Mesenchymal stem cell (in vitro differentiated cells and primary cell): ENCODE measurements at regions not wholly inside any gene's neighbourhood (a gene's known extent, or its start where the extent isn't known, plus 50 kb on each side); places are given as distances from the start of the nearest gene placed in this dataset.

Experiments used
- DNase-seq: peaks from one replicate; pipeline ENCODE4 v3.0.0-alpha.2; 2013
- H2AFZ ChIP-seq: one replicate; pipeline ENCODE4 v1.6.1; 2013; ENCODE audit warnings: low read depth, mild to moderate bottlenecking, control low read depth, inconsistent platforms, low read length, moderate library complexity
- H2AK5ac ChIP-seq: 2 replicates; pipeline ENCODE4 v1.6.1; 2013; ENCODE audit warnings: low read length, moderate library complexity, mild to moderate bottlenecking, inconsistent platforms; ENCODE audit not compliant: severe bottlenecking
- H2BK120ac ChIP-seq: one replicate; pipeline ENCODE4 v1.6.1; 2013; ENCODE audit warnings: low read depth, mild to moderate bottlenecking, inconsistent platforms, low read length, moderate library complexity
- H2BK12ac ChIP-seq, 2 experiments: one replicate each; pipeline ENCODE4 v1.6.1; 2013; ENCODE audit warnings: inconsistent platforms in 2 of 2, low read length in 2 of 2, mild to moderate bottlenecking in 2 of 2, moderate library complexity in 2 of 2, control low read depth in 1 of 2
- H2BK15ac ChIP-seq: one replicate; pipeline ENCODE4 v1.6.1; 2013; ENCODE audit warnings: mild to moderate bottlenecking, low read depth, inconsistent platforms; ENCODE audit not compliant: poor library complexity, severe bottlenecking
- H2BK5ac ChIP-seq: 2 replicates; pipeline ENCODE4 v1.6.1; 2013; ENCODE audit warnings: low read depth, mild to moderate bottlenecking, low read length, control low read depth, inconsistent platforms; ENCODE audit not compliant: poor library complexity, severe bottlenecking
- H3K14ac ChIP-seq, 2 experiments: one replicate each; pipeline ENCODE4 v1.6.1; 2013; ENCODE audit warnings: inconsistent platforms in 2 of 2, low read length in 2 of 2, control low read depth in 1 of 2, mild to moderate bottlenecking in 1 of 2, moderate library complexity in 1 of 2
- H3K18ac ChIP-seq, 2 experiments: one replicate each; pipeline ENCODE4 v1.6.1; 2013; ENCODE audit warnings: inconsistent platforms in 2 of 2, low read length in 2 of 2, control low read depth in 1 of 2, low read depth in 1 of 2, mild to moderate bottlenecking in 1 of 2
- H3K23ac ChIP-seq, 2 experiments: one replicate each; pipeline ENCODE4 v1.6.1; 2013; ENCODE audit warnings: inconsistent platforms in 2 of 2, low read length in 2 of 2, mild to moderate bottlenecking in 2 of 2, moderate library complexity in 2 of 2, control low read depth in 1 of 2
- H3K27ac ChIP-seq: 2 replicates; pipeline ENCODE4 v1.5.1; 2013; ENCODE audit warnings: mild to moderate bottlenecking, moderate library complexity, low read length, control low read depth, inconsistent platforms; ENCODE audit not compliant: poor library complexity, severe bottlenecking
- H3K27me3 ChIP-seq, 2 experiments: 2 replicates each; pipeline versions ENCODE4 v1.6.1 to v1.7.0; 2013; ENCODE audit warnings: low read length in 2 of 2, mild to moderate bottlenecking in 2 of 2, moderate library complexity in 2 of 2, control low read depth in 1 of 2, inconsistent platforms in 1 of 2; ENCODE audit not compliant: control insufficient read depth in 1 of 2, insufficient read depth in 1 of 2
- H3K36me3 ChIP-seq, 2 experiments: 2 replicates each; pipeline versions ENCODE4 v1.6.1 to v1.7.0; 2013; ENCODE audit warnings: low read length in 2 of 2, control low read depth in 1 of 2, inconsistent platforms in 1 of 2, low read depth in 1 of 2, mild to moderate bottlenecking in 1 of 2; ENCODE audit not compliant: insufficient read depth in 2 of 2, control insufficient read depth in 1 of 2
- H3K4ac ChIP-seq, 2 experiments: one replicate each; pipeline ENCODE4 v1.6.1; 2013; ENCODE audit warnings: inconsistent platforms in 2 of 2, low read length in 2 of 2, mild to moderate bottlenecking in 2 of 2, moderate library complexity in 2 of 2, control low read depth in 1 of 2, low read depth in 1 of 2
- H3K4me1 ChIP-seq: 2 replicates; pipeline ENCODE4 v1.6.1; 2013; ENCODE audit warnings: low read depth, low read length, control low read depth; ENCODE audit not compliant: control insufficient read depth, insufficient read depth
- H3K4me2 ChIP-seq: 2 replicates; pipeline ENCODE4 v1.6.1; 2013; ENCODE audit warnings: low read length, mild to moderate bottlenecking, inconsistent platforms; ENCODE audit not compliant: poor library complexity, severe bottlenecking
- H3K4me3 ChIP-seq, 2 experiments: 2 replicates each; pipeline versions ENCODE4 v1.5.1 to v1.7.0; 2013; ENCODE audit warnings: low read length in 2 of 2, mild to moderate bottlenecking in 2 of 2, control low read depth in 1 of 2, low read depth in 1 of 2; ENCODE audit not compliant: insufficient read depth in 1 of 2
- H3K79me1 ChIP-seq: replicated peaks from 2 replicates; pipeline ENCODE4 v1.6.1; 2013; ENCODE audit warnings: mild to moderate bottlenecking, control low read depth, low read length, inconsistent platforms; ENCODE audit not compliant: poor library complexity, severe bottlenecking
- H3K9ac ChIP-seq: 2 replicates; pipeline ENCODE4 v1.7.0; 2013; ENCODE audit warnings: mild to moderate bottlenecking, low read length, moderate library complexity
- H3K9me3 ChIP-seq: 2 replicates; pipeline ENCODE4 v1.7.0; 2013; ENCODE audit warnings: mild to moderate bottlenecking, low read length; ENCODE audit not compliant: control insufficient read depth
- H4K8ac ChIP-seq: one replicate; pipeline ENCODE4 v1.6.1; 2013; ENCODE audit warnings: inconsistent platforms, mild to moderate bottlenecking, low read length, moderate library complexity
- H4K91ac ChIP-seq: one replicate; pipeline ENCODE4 v1.6.1; 2013; ENCODE audit warnings: mild to moderate bottlenecking, low read length, inconsistent platforms
- WGBS: methylation state at CpG from one replicate; pipeline ENCODE4 v1.1.7; 2013; ENCODE audit warnings: mixed read lengths; 5-methylcytosine and 5-hydroxymethylcytosine counted together

DNA sequence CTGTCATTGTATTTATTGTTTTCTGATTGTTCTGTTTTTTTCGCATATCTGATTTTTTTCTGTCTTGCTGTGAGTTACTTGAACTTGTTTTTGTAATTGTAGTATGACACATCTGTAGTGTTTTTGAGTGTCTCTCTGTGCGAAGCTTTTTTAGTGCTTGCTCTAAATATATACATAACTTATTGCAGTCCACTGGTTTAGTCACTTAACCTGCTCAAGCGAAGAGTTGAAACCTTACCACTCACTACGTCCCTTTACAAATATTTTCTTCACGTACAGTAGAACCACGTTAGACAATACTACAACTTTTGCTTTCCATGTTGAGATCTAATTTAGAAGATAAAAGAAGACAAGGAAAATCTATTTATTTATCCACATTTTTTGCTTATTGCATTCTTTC lies 713.0 kb upstream of the GRM7 start:
- Histone ChIP-seq H2BK12ac (no peak overlapping the region), H3K27me3 (no peaks in the 10 kb centered on the region), H3K9ac (no peak overlapping the region), H3K4me2 (no peak overlapping the region), H3K4me3 (no peak overlapping the region), H3K23ac (no peak overlapping the region), H3K9me3 (peaks cover 27% of the 10 kb centered on the region), H4K91ac (no peak overlapping the region), H3K36me3 (no peaks in the 10 kb centered on the region), H3K14ac (no peak overlapping the region), H2AK5ac (no peak overlapping the region), H2AFZ (no peak overlapping the region), H3K4ac (no peak overlapping the region), H3K27ac (no peak overlapping the region), H4K8ac (no peak overlapping the region), H3K18ac (no peak overlapping the region), H2BK120ac (no peak overlapping the region), H3K4me1 (no peaks in the 10 kb centered on the region), H2BK15ac (no peak overlapping the region), H3K79me1 (no peaks in the 10 kb centered on the region), H2BK5ac (no peak overlapping the region)
- no peak for DNase-seq
- WGBS, result 88% methylated on average over 4 of the region's 6 CpGs

DNA sequence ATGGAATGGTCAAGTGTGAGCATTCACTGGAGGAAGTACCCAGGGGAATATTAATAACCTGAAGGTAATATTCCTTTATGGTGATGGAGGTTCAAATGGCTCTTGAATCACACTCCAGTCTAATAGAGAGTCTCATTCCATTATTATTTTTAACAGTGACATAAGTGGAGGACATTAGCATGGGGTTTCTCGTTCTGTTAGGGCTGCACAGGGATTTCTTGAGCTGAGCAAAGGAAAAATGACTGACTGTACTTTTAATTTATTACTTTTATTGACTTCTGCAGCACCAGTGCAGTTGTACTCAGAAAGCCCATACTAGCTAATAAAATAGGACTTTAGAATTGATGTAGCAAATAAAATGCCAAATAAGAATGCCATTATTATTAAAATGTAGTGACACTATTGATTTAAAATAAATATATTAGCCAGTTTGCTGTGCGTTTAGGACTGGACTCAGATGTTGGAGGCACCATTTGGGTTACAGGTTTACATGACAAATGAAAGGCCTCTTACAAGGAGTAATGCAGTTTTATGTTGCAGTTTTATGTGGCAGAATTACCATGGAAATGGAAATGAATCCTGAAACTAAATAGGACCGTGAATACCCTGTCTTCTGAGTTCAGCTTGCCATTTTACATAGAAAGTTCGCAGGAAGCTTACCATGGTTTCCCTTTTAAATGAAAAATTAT lies 705.1 kb upstream of the GRM7 start:
- no peaks in the 10 kb centered on the region for H3K27me3 ChIP-seq
- H3K23ac ChIP-seq, result no peak overlapping the region
- no peak overlapping the region for H4K91ac ChIP-seq

DNA sequence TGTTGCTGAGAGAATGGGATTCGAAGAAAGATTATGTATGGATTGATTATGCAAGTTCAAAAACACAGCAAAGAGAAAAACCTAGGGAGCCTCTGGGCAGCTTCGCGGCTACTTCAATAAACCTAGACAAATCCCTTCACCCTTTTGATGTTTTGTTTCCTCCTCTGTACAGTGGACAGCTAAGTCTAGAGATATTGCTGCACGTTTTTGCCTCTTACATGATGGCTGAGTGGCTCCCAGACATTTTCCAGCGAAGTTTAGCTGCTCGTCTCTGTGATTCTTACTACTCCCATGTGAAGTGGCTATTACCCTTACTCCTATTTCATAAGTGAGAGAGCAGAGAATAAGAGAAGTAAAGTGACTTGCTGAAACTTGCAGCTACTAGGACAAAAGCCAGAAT lies 695.0 kb upstream of the GRM7 start:
- Histone ChIP-seq H3K4me2 (no peak overlapping the region), H3K4me3 (no peak overlapping the region), H3K27ac (no peak overlapping the region), H4K91ac (no peak overlapping the region), H3K9ac (no peak overlapping the region), H2BK12ac (no peak overlapping the region), H3K14ac (no peak overlapping the region), H3K18ac (no peak overlapping the region), H3K27me3 (no peaks in the 10 kb centered on the region), H4K8ac (no peak overlapping the region), H3K23ac (no peak overlapping the region), H2AFZ (no peak overlapping the region), H2AK5ac (no peak overlapping the region), H3K9me3 (peaks cover 23% of the 10 kb centered on the region), H3K4me1 (no peaks in the 10 kb centered on the region), H2BK5ac (no peak overlapping the region), H2BK120ac (no peak overlapping the region), H3K4ac (no peak overlapping the region), H3K79me1 (no peaks in the 10 kb centered on the region), H3K36me3 (no peaks in the 10 kb centered on the region), H2BK15ac (no peak overlapping the region)
- WGBS, result 67% methylated on average over 3 of the region's 6 CpGs
- DNase-seq, result no peak

More for the DNA sequence above, 705.1 kb upstream of the GRM7 start:
- no peaks in the 10 kb centered on the region for H3K36me3 ChIP-seq
- no peak overlapping the region for H3K4ac ChIP-seq
- H2BK12ac ChIP-seq, result no peak overlapping the region
- no peak overlapping the region for H2AFZ ChIP-seq
- H2BK120ac ChIP-seq, result no peak overlapping the region
- H2AK5ac ChIP-seq, result no peak overlapping the region
- DNase-seq, result no peak
- H3K4me1 ChIP-seq, result no peaks in the 10 kb centered on the region
- H2BK5ac ChIP-seq, result no peak overlapping the region
- H4K8ac ChIP-seq, result no peak overlapping the region
- H3K14ac ChIP-seq, result no peak overlapping the region
- no peak overlapping the region for H3K4me3 ChIP-seq
- no peak overlapping the region for H3K9ac ChIP-seq
- no peak overlapping the region for H2BK15ac ChIP-seq
- no peaks in the 10 kb centered on the region for H3K79me1 ChIP-seq
- H3K9me3 ChIP-seq, result peaks cover 15% of the 10 kb centered on the region
- H3K18ac ChIP-seq, result no peak overlapping the region
- no peak overlapping the region for H3K27ac ChIP-seq
- no peak overlapping the region for H3K4me2 ChIP-seq
- WGBS, result 87% methylated on average over 3 of the region's 4 CpGs

DNA sequence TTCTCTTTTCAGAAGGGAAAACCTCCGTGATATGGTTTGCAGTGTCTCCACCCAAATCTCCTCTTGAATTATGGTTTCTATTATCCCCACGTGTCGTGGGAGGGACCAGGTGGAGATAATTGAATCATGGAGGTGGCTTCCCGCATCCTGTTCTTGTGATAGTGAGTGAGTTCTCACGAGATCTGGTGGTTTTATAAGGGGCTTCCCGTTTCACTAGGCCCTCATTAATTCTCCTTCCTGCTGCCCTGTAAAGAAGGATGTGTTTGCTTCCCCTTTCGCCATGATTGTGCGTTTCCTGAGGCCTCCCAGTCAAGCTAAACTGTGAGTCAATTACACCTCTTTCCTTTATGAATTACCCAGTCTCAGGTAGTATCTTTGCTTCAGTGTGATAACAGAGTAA lies 692.7 kb upstream of the GRM7 start:
- H3K36me3 ChIP-seq, result no peaks in the 10 kb centered on the region
- no peak overlapping the region for H4K8ac ChIP-seq
- no peaks in the 10 kb centered on the region for H3K4me1 ChIP-seq
- no peak overlapping the region for H2AFZ ChIP-seq
- no peak overlapping the region for H3K27ac ChIP-seq
- H3K4me2 ChIP-seq, result no peak overlapping the region
- no peak overlapping the region for H3K9ac ChIP-seq
- peaks cover 20% of the 10 kb centered on the region for H3K9me3 ChIP-seq
- H3K4me3 ChIP-seq, result no peak overlapping the region
- no peak overlapping the region for H2BK5ac ChIP-seq
- DNase-seq, result no peak
- no peak overlapping the region for H4K91ac ChIP-seq
- H3K4ac ChIP-seq, result no peak overlapping the region
- no peak overlapping the region for H2AK5ac ChIP-seq
- H3K79me1 ChIP-seq, result no peaks in the 10 kb centered on the region
- no peaks in the 10 kb centered on the region for H3K27me3 ChIP-seq
- 82% methylated on average over 3 of the region's 8 CpGs for WGBS
- H2BK120ac ChIP-seq, result no peak overlapping the region
- H3K14ac ChIP-seq, result no peak overlapping the region
- H2BK12ac ChIP-seq, result no peak overlapping the region
- H2BK15ac ChIP-seq, result no peak overlapping the region
- H3K23ac ChIP-seq, result no peak overlapping the region
- H3K18ac ChIP-seq, result no peak overlapping the region
